GM12878 (cell line): ENCODE measurements at regions not wholly inside any gene's neighbourhood (a gene's known extent, or its start where the extent isn't known, plus 50 kb on each side); places are given as distances from the start of the nearest gene placed in this dataset.

Source experiments
- ATAC-seq: fragments of 200-7000 bp; cut with Tn5 transposase; 3 replicates; pipeline ENCODE4 v1.9.1; 2020; ENCODE audit warnings: mild to moderate bottlenecking, moderate library complexity
- BruUV-seq: library from RNA; stranded (reverse); fragments of 400-500 nt; replicated peaks from 2 replicates; lab custom pipeline; 2021; lab: Mats Ljungman, UMichigan
- CTCF ChIA-PET: fragments of 300-600 bp; sonication (Branson Sonifier 250); formaldehyde crosslinking; extraction: SDS; loops from one replicate; lab custom pipeline; 2021; ENCODE audit warnings: inconsistent platforms; lab: Yijun Ruan, JAX
- POLR2A ChIA-PET: fragments of 350-600 bp; formaldehyde crosslinking; extraction: SDS; loops from one replicate; lab custom pipeline; 2021; ENCODE audit warnings: inconsistent platforms; lab: Charles Lee
- RAD21 ChIA-PET: fragments of 300-600 bp; sonication (Branson Sonifier 250); formaldehyde crosslinking; loops from one replicate; lab custom pipeline; 2023; ENCODE audit warnings: antibody characterized with exemption; ENCODE audit not compliant: unreplicated experiment; lab: Charles Lee
- SMC1A ChIA-PET: fragments of 300-600 bp; sonication (Branson Sonifier 250); formaldehyde crosslinking; loops from one replicate; lab custom pipeline; 2023; ENCODE audit not compliant: unreplicated experiment, uncharacterized antibody; lab: Charles Lee
- DNase-seq: peaks from one replicate; pipeline ENCODE4 v3.0.0-alpha.2; 2011; ENCODE audit warnings: low read depth, low spot score
- FAIRE-seq: peaks from 3 replicates; lab custom pipeline; 2011; peaks lifted over from hg19 to GRCh38; lab: Jason Lieb, UNC
- H2AFZ ChIP-seq: 2 replicates; pipeline ENCODE4 v1.6.0; 2011; ENCODE audit warnings: low read depth, low read length, control low read depth; ENCODE audit not compliant: control insufficient read depth
- H3K27ac ChIP-seq: 2 replicates; pipeline ENCODE4 v1.5.1; 2011; ENCODE audit warnings: control low read depth; ENCODE audit not compliant: control insufficient read depth, insufficient read depth
- H3K27me3 ChIP-seq, 2 experiments: replicated peaks in 1 of 2; 2 replicates each; pipeline versions ENCODE4 v1.6.0 to v1.6.1; 2011; ENCODE audit warnings: low read length in 1 of 2; ENCODE audit not compliant: control insufficient read depth in 2 of 2, insufficient read depth in 2 of 2
- H3K36me3 ChIP-seq, 2 experiments: 2 replicates each; pipeline ENCODE4 v1.5.1; 2011; ENCODE audit warnings: low read length in 1 of 2; ENCODE audit not compliant: control insufficient read depth in 2 of 2, insufficient read depth in 2 of 2
- H3K4me1 ChIP-seq: 2 replicates; pipeline ENCODE4 v1.6.1; 2011; ENCODE audit warnings: mild to moderate bottlenecking, low read length, moderate library complexity, mixed read lengths; ENCODE audit not compliant: control insufficient read depth, insufficient read depth
- H3K4me2 ChIP-seq: 2 replicates; pipeline ENCODE4 v1.6.0; 2011; ENCODE audit warnings: control low read depth; ENCODE audit not compliant: control insufficient read depth, insufficient read depth
- H3K4me3 ChIP-seq: fragments of 200-600 bp; sonication (generic); 2 replicates; pipeline ENCODE4 v1.5.1; 2016
- H3K79me2 ChIP-seq: 2 replicates; pipeline ENCODE4 v1.6.0; 2011; ENCODE audit warnings: low read length; ENCODE audit not compliant: control insufficient read depth, insufficient read depth
- H3K9ac ChIP-seq: 2 replicates; pipeline ENCODE4 v1.8.0; 2011; ENCODE audit warnings: low read length, control low read depth, mixed read lengths; ENCODE audit not compliant: control insufficient read depth, insufficient read depth
- H3K9me3 ChIP-seq: replicated peaks from 3 replicates; pipeline ENCODE4 v1.5.1; 2011; ENCODE audit warnings: mild to moderate bottlenecking, low read length; ENCODE audit not compliant: control insufficient read depth, insufficient read depth
- H4K20me1 ChIP-seq: 2 replicates; pipeline ENCODE4 v1.6.0; 2011; ENCODE audit not compliant: control insufficient read depth, insufficient read depth
- HCFC1 ChIP-seq: fragments of 150-350 bp; IDR thresholded peaks from 2 replicates; pipeline ENCODE4 v1.6.1; 2014; ENCODE audit warnings: low read length
- JUNB ChIP-seq: IDR thresholded peaks from 2 replicates; pipeline ENCODE4 v1.6.1; 2016; ENCODE audit warnings: antibody characterized with exemption, mild to moderate bottlenecking
- NRF1 ChIP-seq: conservative IDR thresholded peaks from 2 replicates; pipeline ENCODE4 v1.6.1; 2011; ENCODE audit warnings: mild to moderate bottlenecking, low read depth, low read length, improper control_type of control experiment
- TCF12 ChIP-seq: IDR thresholded peaks from 2 replicates; pipeline ENCODE4 v1.6.1; 2011; ENCODE audit warnings: low read depth, mild to moderate bottlenecking, low read length
- WGBS: methylation state at CpG from one replicate; pipeline ENCODE4 v1.1.6; 2016; ENCODE audit warnings: low lambda C conversion rate; ENCODE audit not compliant: insufficient replicate concordance, insufficient coverage; ENCODE audit errors: missing lambda C conversion rate; 5-methylcytosine and 5-hydroxymethylcytosine counted together
- in situ Hi-C: fragments of 300-500 bp; cut with MboI; formaldehyde crosslinking; loops from 9 replicates; pipeline ENCODE4 v1.14.3; 2018; ENCODE audit warnings: mixed read lengths
- intact Hi-C: fragments of 100-400 bp; cut with micrococcal nuclease; formaldehyde crosslinking; loops from one replicate; pipeline ENCODE4 v1.14.2; 2022; ENCODE audit not compliant: unreplicated experiment
- TF ChIP-seq, protein P1 (sequence below): fragments of 150-350 bp; IDR thresholded peaks from 2 replicates; pipeline ENCODE4 v1.6.1; 2016; ENCODE audit warnings: low read depth, low read length
- TF ChIP-seq, protein P2 (sequence below): fragments of 450-650 bp; formaldehyde crosslinking; IDR thresholded peaks from 2 replicates; pipeline ENCODE4 v1.5.0; 2022; ENCODE audit warnings: mild to moderate bottlenecking, missing genetic modification characterization
- TF ChIP-seq, protein P3 (sequence below): fragments of 450-650 bp; IDR thresholded peaks from 2 replicates; pipeline ENCODE4 v1.6.1; 2017; ENCODE audit warnings: mild to moderate bottlenecking, low read depth, inconsistent platforms; ENCODE audit not compliant: poor library complexity, severe bottlenecking

DNA sequence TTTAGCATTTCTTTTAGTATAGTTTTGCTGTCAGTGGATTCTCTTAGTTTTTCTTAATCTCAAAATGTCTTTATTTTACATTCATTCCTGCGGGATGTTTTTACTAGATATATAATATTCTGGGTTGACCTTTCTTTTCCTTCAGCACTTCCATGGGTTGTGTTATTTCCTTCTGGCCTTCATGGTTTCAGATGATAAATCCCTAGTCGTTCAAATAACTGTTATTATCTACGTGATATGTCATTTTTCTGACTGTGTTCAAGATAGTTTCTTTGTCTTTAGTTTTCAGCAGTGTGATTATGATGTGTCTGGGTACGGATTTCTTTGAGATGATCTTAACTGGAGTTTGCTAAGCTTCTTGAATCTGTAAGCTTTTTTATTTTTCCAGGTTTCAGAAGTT lies 75.7 kb upstream of the ELN start (continued):
- TF ChIP-seq, protein P1, sequence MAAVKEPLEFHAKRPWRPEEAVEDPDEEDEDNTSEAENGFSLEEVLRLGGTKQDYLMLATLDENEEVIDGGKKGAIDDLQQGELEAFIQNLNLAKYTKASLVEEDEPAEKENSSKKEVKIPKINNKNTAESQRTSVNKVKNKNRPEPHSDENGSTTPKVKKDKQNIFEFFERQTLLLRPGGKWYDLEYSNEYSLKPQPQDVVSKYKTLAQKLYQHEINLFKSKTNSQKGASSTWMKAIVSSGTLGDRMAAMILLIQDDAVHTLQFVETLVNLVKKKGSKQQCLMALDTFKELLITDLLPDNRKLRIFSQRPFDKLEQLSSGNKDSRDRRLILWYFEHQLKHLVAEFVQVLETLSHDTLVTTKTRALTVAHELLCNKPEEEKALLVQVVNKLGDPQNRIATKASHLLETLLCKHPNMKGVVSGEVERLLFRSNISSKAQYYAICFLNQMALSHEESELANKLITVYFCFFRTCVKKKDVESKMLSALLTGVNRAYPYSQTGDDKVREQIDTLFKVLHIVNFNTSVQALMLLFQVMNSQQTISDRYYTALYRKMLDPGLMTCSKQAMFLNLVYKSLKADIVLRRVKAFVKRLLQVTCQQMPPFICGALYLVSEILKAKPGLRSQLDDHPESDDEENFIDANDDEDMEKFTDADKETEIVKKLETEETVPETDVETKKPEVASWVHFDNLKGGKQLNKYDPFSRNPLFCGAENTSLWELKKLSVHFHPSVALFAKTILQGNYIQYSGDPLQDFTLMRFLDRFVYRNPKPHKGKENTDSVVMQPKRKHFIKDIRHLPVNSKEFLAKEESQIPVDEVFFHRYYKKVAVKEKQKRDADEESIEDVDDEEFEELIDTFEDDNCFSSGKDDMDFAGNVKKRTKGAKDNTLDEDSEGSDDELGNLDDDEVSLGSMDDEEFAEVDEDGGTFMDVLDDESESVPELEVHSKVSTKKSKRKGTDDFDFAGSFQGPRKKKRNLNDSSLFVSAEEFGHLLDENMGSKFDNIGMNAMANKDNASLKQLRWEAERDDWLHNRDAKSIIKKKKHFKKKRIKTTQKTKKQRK: no peak
- no peak for TF ChIP-seq NRF1
- TF ChIP-seq, protein P2, sequence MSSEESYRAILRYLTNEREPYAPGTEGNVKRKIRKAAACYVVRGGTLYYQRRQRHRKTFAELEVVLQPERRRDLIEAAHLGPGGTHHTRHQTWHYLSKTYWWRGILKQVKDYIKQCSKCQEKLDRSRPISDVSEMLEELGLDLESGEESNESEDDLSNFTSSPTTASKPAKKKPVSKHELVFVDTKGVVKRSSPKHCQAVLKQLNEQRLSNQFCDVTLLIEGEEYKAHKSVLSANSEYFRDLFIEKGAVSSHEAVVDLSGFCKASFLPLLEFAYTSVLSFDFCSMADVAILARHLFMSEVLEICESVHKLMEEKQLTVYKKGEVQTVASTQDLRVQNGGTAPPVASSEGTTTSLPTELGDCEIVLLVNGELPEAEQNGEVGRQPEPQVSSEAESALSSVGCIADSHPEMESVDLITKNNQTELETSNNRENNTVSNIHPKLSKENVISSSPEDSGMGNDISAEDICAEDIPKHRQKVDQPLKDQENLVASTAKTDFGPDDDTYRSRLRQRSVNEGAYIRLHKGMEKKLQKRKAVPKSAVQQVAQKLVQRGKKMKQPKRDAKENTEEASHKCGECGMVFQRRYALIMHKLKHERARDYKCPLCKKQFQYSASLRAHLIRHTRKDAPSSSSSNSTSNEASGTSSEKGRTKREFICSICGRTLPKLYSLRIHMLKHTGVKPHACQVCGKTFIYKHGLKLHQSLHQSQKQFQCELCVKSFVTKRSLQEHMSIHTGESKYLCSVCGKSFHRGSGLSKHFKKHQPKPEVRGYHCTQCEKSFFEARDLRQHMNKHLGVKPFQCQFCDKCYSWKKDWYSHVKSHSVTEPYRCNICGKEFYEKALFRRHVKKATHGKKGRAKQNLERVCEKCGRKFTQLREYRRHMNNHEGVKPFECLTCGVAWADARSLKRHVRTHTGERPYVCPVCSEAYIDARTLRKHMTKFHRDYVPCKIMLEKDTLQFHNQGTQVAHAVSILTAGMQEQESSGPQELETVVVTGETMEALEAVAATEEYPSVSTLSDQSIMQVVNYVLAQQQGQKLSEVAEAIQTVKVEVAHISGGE (CRISPR knock-in tag): no peak
- no peak for TF ChIP-seq JUNB
- TF ChIP-seq TCF12: no peak

DNA sequence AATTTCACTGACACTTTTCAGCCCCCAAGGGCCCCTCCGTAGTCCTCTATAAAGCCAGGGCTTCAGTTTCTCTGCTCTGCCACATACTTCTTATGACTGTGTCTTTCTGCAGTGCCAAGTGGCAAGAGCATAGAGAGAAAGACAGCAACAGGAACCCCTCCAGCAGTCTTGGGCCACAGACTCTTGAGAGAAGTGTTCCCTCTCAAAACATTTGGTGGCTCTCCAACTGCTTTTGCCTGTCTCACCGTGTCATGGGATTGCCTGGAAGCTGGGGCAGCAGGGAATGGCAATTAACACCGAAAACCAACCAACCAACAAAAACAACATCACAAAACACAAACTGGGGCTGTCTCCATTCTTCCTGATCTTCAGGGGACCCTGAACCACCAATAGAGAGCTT lies 73.8 kb upstream of the ELN start:
- ATAC-seq: no peak
- no TSS peak for BruUV-seq
- CTCF ChIA-PET: interaction anchor here (0.6 kb wide), 1 partner anchor 139 kb away, joined by 3 read pairs; no protein-coding TSS in a partner anchor

More for the DNA sequence above, 73.8 kb upstream of the ELN start:
- Histone ChIP-seq H3K4me2 (no peak overlapping the region), H2AFZ (no peak overlapping the region), H3K9ac (no peak overlapping the region), H3K79me2 (no peaks in the 10 kb centered on the region), H3K4me3 (no peak overlapping the region), H3K36me3 (no peaks in the 10 kb centered on the region), H3K27me3 (no peaks in the 10 kb centered on the region), H4K20me1 (no peaks in the 10 kb centered on the region), H3K27ac (no peak overlapping the region), H3K9me3 (no peaks in the 10 kb centered on the region), H3K4me1 (no peaks in the 10 kb centered on the region)
- intact Hi-C loops (no loop called here), in situ Hi-C loops (no loop called here)
- TF ChIP-seq, protein P3, sequence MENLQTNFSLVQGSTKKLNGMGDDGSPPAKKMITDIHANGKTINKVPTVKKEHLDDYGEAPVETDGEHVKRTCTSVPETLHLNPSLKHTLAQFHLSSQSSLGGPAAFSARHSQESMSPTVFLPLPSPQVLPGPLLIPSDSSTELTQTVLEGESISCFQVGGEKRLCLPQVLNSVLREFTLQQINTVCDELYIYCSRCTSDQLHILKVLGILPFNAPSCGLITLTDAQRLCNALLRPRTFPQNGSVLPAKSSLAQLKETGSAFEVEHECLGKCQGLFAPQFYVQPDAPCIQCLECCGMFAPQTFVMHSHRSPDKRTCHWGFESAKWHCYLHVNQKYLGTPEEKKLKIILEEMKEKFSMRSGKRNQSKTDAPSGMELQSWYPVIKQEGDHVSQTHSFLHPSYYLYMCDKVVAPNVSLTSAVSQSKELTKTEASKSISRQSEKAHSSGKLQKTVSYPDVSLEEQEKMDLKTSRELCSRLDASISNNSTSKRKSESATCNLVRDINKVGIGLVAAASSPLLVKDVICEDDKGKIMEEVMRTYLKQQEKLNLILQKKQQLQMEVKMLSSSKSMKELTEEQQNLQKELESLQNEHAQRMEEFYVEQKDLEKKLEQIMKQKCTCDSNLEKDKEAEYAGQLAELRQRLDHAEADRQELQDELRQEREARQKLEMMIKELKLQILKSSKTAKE: no peak
- TF ChIP-seq HCFC1: no peak
- ChIA-PET SMC1A (no interaction called here), RAD21 (interaction anchor here (0.7 kb wide), 1 partner anchor 242 kb away, joined by 3 read pairs; no protein-coding TSS in a partner anchor), POLR2A (no interaction called here)
- no peak for FAIRE-seq
- no peak for DNase-seq
- WGBS: 36% methylated on average over 3 of the region's 3 CpGs
